HG02642 (cell line): ENCODE measurements at regions not wholly inside any gene's neighbourhood (a gene's known extent, or its start where the extent isn't known, plus 50 kb on each side); places are given as distances from the start of the nearest gene placed in this dataset.

Source experiments
- ATAC-seq: cut with Tn5 transposase; IDR thresholded peaks from one replicate; pipeline ENCODE4 v1.9.1; 2021; ENCODE audit warnings: mild to moderate bottlenecking; ENCODE audit not compliant: unreplicated experiment, poor library complexity

GRCh38 chr11:122248939-122249338, 132.9 kb upstream of the BLID start:
- ATAC-seq = no peak

- ATAC-seq = no peak
These were observed 132.1 kb upstream of the BLID start for GRCh38 chr11:122248131-122248530.

DNA sequence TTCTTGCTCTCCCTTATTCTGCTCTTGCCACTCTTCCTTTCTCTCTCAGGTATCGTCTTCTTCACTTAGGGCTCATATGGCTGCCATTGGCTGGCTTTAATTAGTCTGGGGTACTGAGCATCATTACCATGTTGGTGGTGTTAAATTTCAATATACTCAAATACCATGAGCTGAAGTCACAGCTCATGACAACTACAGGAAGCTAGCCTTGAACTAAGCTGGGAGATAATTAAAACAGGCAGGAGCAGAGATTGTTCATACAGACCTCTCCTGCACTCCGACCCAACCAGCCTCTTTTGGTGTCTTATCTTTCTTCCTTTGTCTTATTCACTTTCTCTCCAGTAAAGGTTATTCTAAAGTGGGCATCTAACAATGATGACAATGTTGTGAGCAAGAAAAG, 130.9 kb upstream of the BLID start:
- ATAC-seq = no peak

DNA sequence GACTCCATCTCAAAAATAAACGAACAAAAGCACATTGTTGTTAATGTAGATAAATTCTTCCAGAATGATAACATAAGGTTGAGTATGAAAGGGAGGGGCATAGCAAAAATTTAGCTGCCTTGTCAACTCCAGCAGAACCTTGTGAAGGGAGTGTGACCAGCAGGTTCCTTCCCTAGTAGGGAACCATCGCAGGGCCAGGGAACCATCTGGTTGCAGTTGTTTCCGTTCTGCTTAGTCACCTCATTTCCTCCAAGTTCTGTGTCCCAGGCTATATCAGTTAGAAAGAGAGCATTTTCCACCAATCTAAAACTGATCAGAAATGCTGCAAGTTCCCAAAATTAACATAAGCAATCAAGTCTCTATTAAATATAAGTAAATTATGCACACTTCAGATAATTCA, 126.7 kb upstream of the BLID start:
- ATAC-seq = no peak

DNA sequence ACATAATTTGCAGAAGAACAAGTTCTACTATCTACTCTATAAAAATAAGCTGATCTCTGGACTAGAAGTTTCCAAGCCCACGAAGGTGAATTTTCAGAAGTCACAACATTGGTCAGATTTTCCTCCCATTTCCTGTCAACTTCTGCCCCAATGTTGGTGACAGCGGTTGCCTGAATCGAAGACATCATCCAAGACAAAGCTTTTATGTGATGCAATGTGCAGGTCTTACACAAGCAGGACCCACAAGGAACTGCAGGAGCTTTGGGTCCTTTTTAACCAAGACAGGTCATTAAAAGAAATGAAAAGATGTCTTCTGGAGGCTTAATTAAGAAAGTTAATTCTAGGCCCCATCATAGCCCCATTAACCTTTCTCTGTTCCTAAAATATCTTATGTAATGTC, 125.6 kb upstream of the BLID start:
- no peak for ATAC-seq

DNA sequence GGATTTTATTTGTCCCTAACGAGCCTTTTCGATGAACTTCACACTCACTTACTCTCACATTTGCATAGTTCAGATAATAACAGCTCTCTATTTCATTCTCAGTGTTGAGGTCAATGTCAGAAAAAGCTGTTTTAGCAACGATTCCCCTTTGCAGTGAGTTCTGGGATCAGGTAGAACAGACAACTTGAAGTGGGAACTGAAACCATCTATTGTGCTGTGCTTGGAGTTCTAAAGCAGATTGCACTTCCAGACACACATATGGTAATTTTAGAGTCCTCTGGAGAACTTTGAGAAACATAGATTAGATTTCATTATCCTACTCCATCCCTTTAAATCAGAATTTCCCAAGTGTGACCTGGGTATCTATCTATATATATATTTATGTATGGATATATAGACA, 124.6 kb upstream of the BLID start:
- no peak for ATAC-seq

DNA sequence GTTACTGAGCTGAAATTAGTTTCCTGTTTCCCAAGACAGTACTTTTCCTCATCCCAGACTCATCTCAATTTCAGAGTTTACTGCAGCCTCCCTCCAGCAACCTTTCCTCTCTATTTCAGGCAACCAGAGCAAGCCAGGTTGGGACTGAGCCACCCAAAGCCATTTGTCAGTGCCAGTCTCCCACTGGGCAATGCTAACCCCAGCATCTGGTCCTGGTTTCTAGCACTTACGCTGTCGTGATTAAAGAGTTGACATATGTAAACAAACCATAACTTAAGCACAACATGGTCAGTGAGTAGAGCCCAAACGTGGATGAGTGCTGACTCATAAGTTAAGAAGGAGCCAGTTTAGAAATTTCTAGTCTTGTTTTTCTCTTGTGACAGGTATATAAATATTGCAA, 119.6 kb upstream of the BLID start:
- ATAC-seq = no peak

DNA sequence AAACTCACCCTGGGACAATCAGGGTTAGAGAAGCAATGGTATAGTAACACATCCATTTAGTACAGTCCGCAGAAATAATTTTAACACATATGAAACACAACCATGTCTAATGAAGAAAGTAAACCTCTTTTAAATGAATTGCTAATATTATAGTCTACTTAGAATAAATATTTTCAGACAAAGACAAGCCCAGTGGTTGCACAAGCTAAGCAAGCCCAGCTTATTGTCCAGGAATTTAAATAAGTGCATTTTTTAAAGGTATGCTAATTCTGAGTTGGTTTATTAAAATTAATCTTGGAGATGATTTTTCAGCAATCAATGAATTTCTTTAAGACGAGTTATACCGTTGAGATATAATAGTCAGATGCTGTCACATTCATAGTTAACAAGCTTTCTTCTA, 118.8 kb upstream of the BLID start:
- ATAC-seq = no peak

GRCh38 chr11:122234257-122234656, 118.2 kb upstream of the BLID start:
- no peak for ATAC-seq

GRCh38 chr11:122232985-122233384, 117.0 kb upstream of the BLID start:
- ATAC-seq = no peak

- no peak for ATAC-seq
These were observed 114.4 kb upstream of the BLID start for GRCh38 chr11:122230385-122230755.

- no peak for ATAC-seq
These were observed 113.7 kb upstream of the BLID start for GRCh38 chr11:122229481-122230384.

DNA sequence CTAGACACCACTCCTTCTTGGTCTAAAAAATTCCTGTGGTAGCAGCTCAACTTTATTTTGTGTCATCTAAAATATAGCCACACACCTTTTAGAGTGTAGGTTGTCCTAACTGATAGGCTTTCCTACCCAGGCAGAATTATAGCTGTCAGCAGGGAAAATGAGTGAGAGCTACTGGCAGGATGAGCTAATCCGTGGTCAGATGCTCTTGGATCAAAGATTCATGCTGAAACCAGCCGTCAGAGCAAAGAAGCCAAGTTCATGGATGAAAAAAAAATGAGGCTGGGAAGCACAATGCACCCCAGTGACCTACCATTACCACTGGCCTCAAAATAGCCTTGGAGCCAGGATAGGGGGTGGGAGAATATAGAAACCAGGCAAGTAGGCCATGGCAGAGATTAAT, 113.1 kb upstream of the BLID start:
- no peak for ATAC-seq

GRCh38 chr11:122226810-122227379, 110.9 kb upstream of the BLID start:
- no peak for ATAC-seq

GRCh38 chr11:122224867-122225266, 108.9 kb upstream of the BLID start:
- ATAC-seq = no peak

GRCh38 chr11:122220321-122220720, 104.3 kb upstream of the BLID start:
- no peak for ATAC-seq

DNA sequence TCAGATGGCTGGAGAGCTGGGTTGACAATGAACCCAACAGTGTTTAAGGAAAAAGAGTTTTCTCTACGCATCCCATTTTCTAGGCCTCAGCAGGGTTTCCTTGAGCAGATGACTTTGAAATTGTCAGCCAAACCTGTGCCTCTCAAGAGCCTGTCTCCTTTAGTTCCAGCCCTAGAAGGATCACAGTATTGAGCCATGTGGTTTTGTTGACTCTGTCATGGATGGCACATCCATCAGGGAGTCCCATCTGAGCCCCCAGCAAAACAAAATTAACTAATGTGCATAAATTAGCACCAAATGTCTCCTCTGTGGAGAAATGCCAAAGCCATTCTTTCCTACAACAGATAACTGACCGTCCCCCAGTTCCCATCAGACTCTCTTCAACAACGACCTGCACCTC, 103.8 kb upstream of the BLID start:
- ATAC-seq = no peak

DNA sequence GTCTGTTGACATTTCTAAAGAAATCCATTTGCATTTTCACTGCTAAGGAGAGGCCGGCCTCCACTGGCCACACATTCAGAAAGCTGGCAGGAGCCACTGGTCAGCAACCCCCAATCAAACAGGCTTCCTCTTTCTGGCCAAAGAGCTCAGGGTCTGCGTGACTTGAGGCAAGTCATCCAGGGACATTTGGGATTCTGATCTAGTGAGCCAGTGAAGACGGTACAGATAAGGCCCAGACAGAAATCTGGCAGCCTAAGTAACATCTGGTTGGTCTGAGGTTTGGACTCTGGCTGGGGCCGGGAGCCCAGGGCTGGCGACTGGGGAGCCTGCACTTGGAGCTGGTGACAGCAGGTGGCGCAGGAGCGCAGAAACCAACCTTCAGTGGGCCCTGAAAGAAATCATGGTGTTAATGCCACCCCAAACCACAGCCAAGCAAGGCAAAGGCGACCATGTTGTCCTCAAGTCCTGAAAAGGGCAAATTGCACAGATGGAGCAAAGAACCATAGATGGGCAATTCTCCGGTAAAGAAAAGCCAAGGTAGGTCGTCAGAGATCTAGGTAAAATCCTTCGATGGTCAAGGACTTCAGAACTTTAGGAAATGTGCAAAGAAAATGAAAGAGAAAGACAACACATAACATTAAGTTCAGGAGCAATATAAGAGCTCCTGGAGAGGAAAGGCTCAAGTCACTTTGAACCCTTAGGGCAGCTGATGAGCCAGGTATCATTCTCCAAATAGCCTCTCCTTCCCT, 99.4 kb upstream of the BLID start:
- ATAC-seq = peak; percentile 87

- no peak for ATAC-seq
These were observed 98.6 kb upstream of the BLID start for GRCh38 chr11:122214567-122214966.

DNA sequence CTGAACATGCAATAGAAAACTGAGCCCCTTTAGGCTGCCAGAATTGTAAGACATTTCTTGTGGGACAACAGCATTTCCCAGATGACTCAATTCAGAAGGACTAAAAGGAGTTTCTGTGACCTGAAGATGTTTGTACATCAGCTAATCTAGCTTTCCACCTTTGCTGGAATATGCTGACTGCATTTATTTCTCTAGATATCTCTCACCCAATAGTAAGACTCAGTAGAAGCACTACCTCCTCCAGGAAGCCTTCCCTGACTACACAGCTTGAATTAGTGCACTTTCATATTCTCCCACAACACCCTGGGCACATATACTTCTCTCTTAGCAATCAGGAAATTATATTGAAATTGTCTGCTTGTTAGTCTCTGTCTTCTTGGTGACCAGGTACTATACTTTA, 98.1 kb upstream of the BLID start:
- ATAC-seq = no peak

GRCh38 chr11:122213171-122213570, 97.2 kb upstream of the BLID start:
- no peak for ATAC-seq
